CD8-positive, alpha-beta memory T cell (primary cell): ENCODE measurements at regions not wholly inside any gene's neighbourhood (a gene's known extent, or its start where the extent isn't known, plus 50 kb on each side); places are given as distances from the start of the nearest gene placed in this dataset.
A peak's percentile ranks its signal among the peaks of the same experiment; 100 is the strongest.

Experiments used
- CTCF ChIA-PET: fragments of 350-600 bp; sonication (Branson Sonifier 250); formaldehyde crosslinking; loops from one replicate; lab custom pipeline; 2021; ENCODE audit warnings: antibody characterized with exemption; lab: Charles Lee
- POLR2A ChIA-PET: fragments of 350-600 bp; sonication (Branson Sonifier 250); formaldehyde crosslinking; loops from one replicate; lab custom pipeline; 2021; ENCODE audit warnings: antibody characterized with exemption; lab: Charles Lee
- DNase-seq, 5 donors: peaks; one replicate each; pipeline versions ENCODE4 v3.0.0 to v3.0.0-alpha.2; 2020 to 2022; ENCODE audit warnings: mixed read lengths in 1 of 5
- H3K27ac ChIP-seq: one replicate; pipeline ENCODE4 v1.7.0; 2013; ENCODE audit warnings: low read depth, mild to moderate bottlenecking, low read length, moderate library complexity
- H3K27me3 ChIP-seq: 2 replicates; pipeline ENCODE4 v1.7.0; 2013; ENCODE audit warnings: low read length, mild to moderate bottlenecking; ENCODE audit not compliant: insufficient read depth, poor library complexity, severe bottlenecking
- H3K36me3 ChIP-seq: 2 replicates; pipeline ENCODE4 v1.7.0; 2013; ENCODE audit warnings: mild to moderate bottlenecking, low read length, moderate library complexity; ENCODE audit not compliant: insufficient read depth
- H3K4me1 ChIP-seq: 2 replicates; pipeline ENCODE4 v1.7.0; 2013; ENCODE audit warnings: mild to moderate bottlenecking, low read length, moderate library complexity; ENCODE audit not compliant: insufficient read depth
- H3K4me3 ChIP-seq: 2 replicates; pipeline ENCODE4 v1.7.0; 2013; ENCODE audit warnings: mild to moderate bottlenecking, low read length
- H3K9me3 ChIP-seq: 2 replicates; pipeline ENCODE4 v1.7.0; 2013; ENCODE audit warnings: mild to moderate bottlenecking, low read length
- H3K27ac Mint-ChIP-seq, 8 donors: one replicate each; pipeline ENCODE4 v1.8.0; 2020 to 2021; ENCODE audit warnings: mixed read lengths in 8 of 8, mild to moderate bottlenecking in 6 of 8, inconsistent platforms in 3 of 8, moderate library complexity in 3 of 8
- H3K27me3 Mint-ChIP-seq, 2 donors: one replicate each; pipeline ENCODE4 v1.8.0; 2020 to 2021; ENCODE audit warnings: mixed read lengths in 2 of 2, mild to moderate bottlenecking in 1 of 2, moderate library complexity in 1 of 2
- H3K36me3 Mint-ChIP-seq, 3 donors: one replicate each; pipeline ENCODE4 v1.8.0; 2020 to 2021; ENCODE audit warnings: mixed read lengths in 3 of 3, inconsistent platforms in 1 of 3, mild to moderate bottlenecking in 1 of 3
- H3K4me1 Mint-ChIP-seq, 3 donors: one replicate each; pipeline ENCODE4 v1.8.0; 2020 to 2021; ENCODE audit warnings: mixed read lengths in 3 of 3, inconsistent platforms in 1 of 3, mild to moderate bottlenecking in 1 of 3
- H3K4me3 Mint-ChIP-seq, 7 donors: one replicate each; pipeline ENCODE4 v1.8.0; 2020 to 2021; ENCODE audit warnings: mixed read lengths in 7 of 7, mild to moderate bottlenecking in 6 of 7, moderate library complexity in 4 of 7, inconsistent platforms in 2 of 7
- H3K9me3 Mint-ChIP-seq, 5 donors: one replicate each; pipeline ENCODE4 v1.8.0; 2020 to 2022; ENCODE audit warnings: mixed read lengths in 5 of 5, mild to moderate bottlenecking in 3 of 5, moderate library complexity in 2 of 5, inconsistent platforms in 1 of 5

GRCh38 chr2:167856190-167856589 lies 391.2 kb downstream of the STK39 start:
- no peaks in the 10 kb centered on the region for H3K4me1 Mint-ChIP-seq
- no peak overlapping the region for H3K27ac ChIP-seq
- H3K36me3 Mint-ChIP-seq: no peaks in the 10 kb centered on the region
- H3K27me3 ChIP-seq: no peaks in the 10 kb centered on the region
- no peak overlapping the region for H3K4me3 ChIP-seq
- POLR2A ChIA-PET: no interaction called here
- H3K4me1 ChIP-seq: no peaks in the 10 kb centered on the region
- H3K36me3 ChIP-seq: no peaks in the 10 kb centered on the region
- H3K9me3 ChIP-seq: no peaks in the 10 kb centered on the region
- H3K9me3 Mint-ChIP-seq: no peaks in the 10 kb centered on the region
- H3K27ac Mint-ChIP-seq: no peak overlapping the region
- H3K4me3 Mint-ChIP-seq: no peak overlapping the region
- CTCF ChIA-PET: no interaction called here
- peaks cover 0 to 3% of the 10 kb centered on the region in 2 donors for H3K27me3 Mint-ChIP-seq
- DNase-seq: no peak

DNA sequence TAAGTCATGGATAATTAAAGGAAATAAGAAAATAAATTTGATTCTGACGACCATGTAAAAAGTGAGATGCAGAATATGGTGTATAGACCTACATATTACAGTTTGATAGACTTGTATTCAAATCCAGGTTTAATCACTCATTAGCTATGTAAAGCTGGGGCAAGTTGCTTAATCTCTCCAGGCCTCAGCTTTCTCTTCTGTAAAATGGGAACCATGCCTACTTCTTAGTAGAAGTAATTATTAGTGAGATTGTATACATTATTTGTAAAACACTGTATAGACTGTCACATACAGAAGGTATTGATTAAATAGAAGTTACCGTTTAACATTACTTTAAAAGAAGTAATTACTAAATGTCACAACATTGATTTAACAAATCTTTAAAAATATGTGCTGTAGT lies 392.2 kb downstream of the STK39 start:
- POLR2A ChIA-PET: no interaction called here
- Mint-ChIP-seq H3K9me3 (peaks cover 0 to 1% (median 0%) of the 10 kb centered on the region in 5 donors), H3K4me3 (no peak overlapping the region), H3K27ac (no peak overlapping the region), H3K36me3 (no peaks in the 10 kb centered on the region), H3K4me1 (no peaks in the 10 kb centered on the region), H3K27me3 (peaks cover under 1 to 3% of the 10 kb centered on the region in 2 donors)
- Histone ChIP-seq H3K4me1 (no peaks in the 10 kb centered on the region), H3K27ac (no peak overlapping the region), H3K36me3 (no peaks in the 10 kb centered on the region), H3K27me3 (no peaks in the 10 kb centered on the region), H3K9me3 (no peaks in the 10 kb centered on the region), H3K4me3 (no peak overlapping the region)
- no peak for DNase-seq
- CTCF ChIA-PET: no interaction called here

DNA sequence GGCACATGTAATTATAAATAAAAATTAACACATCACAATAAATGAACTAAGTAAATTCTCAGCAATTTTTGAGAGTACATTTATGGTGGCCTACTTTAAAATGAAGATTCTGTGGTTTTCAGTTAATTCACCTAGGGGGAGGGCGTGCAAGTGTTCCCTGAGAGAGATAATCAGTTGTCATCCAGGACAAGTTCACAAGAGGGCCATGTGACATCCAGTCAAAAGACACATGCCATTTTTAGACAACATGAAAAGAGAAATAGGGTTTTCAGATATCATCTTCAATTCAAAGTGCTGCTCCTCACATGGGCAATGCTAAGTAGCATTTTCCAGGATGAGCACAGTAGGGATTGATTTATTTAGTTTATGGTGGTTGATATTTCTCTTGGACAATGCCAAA lies 393.7 kb downstream of the STK39 start:
- Mint-ChIP-seq H3K4me1 (no peaks in the 10 kb centered on the region), H3K27me3 (peaks cover 3 to 5% of the 10 kb centered on the region in 2 donors), H3K27ac (no peak overlapping the region), H3K9me3 (peaks cover 0 to 3% (median 1%) of the 10 kb centered on the region in 5 donors), H3K4me3 (no peak overlapping the region), H3K36me3 (no peaks in the 10 kb centered on the region)
- Histone ChIP-seq H3K4me1 (no peaks in the 10 kb centered on the region), H3K36me3 (no peaks in the 10 kb centered on the region), H3K9me3 (no peaks in the 10 kb centered on the region), H3K27ac (no peak overlapping the region), H3K27me3 (no peaks in the 10 kb centered on the region), H3K4me3 (no peak overlapping the region)
- CTCF ChIA-PET: no interaction called here
- POLR2A ChIA-PET: no interaction called here
- DNase-seq: no peak

DNA sequence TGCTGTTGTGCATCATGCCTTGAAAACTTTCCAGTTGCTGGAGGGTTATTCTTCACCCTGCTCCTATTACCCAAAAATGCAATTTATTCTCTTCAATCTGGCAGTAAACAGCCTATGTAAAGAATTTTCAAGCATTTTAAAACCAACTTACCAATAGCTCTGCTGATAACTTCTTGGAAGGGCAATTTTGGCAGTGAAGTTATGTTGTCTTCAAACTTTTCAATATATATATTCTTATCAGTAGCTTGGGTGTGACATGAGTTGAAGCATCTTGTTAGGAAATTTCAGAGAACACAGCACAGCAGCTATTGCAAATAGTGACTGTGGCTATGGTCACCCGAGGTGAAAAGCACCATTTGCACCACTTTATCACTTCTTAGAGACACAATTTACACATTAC lies 395.5 kb downstream of the STK39 start:
- H3K27me3 Mint-ChIP-seq: peaks cover 3 to 5% of the 10 kb centered on the region in 2 donors
- no peak overlapping the region for H3K27ac ChIP-seq
- no peak overlapping the region for H3K4me3 Mint-ChIP-seq
- ChIA-PET POLR2A (no interaction called here), CTCF (no interaction called here)
- H3K36me3 ChIP-seq: no peaks in the 10 kb centered on the region
- H3K36me3 Mint-ChIP-seq: no peaks in the 10 kb centered on the region
- no peaks in the 10 kb centered on the region for H3K4me1 ChIP-seq
- H3K27me3 ChIP-seq: no peaks in the 10 kb centered on the region
- peaks cover 0 to 2% (median 0%) of the 10 kb centered on the region in 3 donors for H3K4me1 Mint-ChIP-seq
- H3K9me3 ChIP-seq: no peaks in the 10 kb centered on the region
- peaks cover 0 to 3% (median 1%) of the 10 kb centered on the region in 5 donors for H3K9me3 Mint-ChIP-seq
- H3K27ac Mint-ChIP-seq: no peak overlapping the region
- DNase-seq: no peak
- no peak overlapping the region for H3K4me3 ChIP-seq

GRCh38 chr2:167851323-167851860 lies 396.0 kb downstream of the STK39 start:
- Histone ChIP-seq H3K4me3 (no peak overlapping the region), H3K27me3 (no peaks in the 10 kb centered on the region), H3K36me3 (no peaks in the 10 kb centered on the region), H3K4me1 (no peaks in the 10 kb centered on the region), H3K27ac (no peak overlapping the region), H3K9me3 (no peaks in the 10 kb centered on the region)
- no peak overlapping the region for H3K27ac Mint-ChIP-seq
- peaks cover 0 to 2% (median 0%) of the 10 kb centered on the region in 3 donors for H3K4me1 Mint-ChIP-seq
- H3K4me3 Mint-ChIP-seq: no peak overlapping the region
- ChIA-PET CTCF (no interaction called here), POLR2A (no interaction called here)
- peaks cover 3 to 5% of the 10 kb centered on the region in 2 donors for H3K27me3 Mint-ChIP-seq
- no peak for DNase-seq
- no peaks in the 10 kb centered on the region for H3K36me3 Mint-ChIP-seq
- H3K9me3 Mint-ChIP-seq: peaks cover 0 to 3% (median 1%) of the 10 kb centered on the region in 5 donors

DNA sequence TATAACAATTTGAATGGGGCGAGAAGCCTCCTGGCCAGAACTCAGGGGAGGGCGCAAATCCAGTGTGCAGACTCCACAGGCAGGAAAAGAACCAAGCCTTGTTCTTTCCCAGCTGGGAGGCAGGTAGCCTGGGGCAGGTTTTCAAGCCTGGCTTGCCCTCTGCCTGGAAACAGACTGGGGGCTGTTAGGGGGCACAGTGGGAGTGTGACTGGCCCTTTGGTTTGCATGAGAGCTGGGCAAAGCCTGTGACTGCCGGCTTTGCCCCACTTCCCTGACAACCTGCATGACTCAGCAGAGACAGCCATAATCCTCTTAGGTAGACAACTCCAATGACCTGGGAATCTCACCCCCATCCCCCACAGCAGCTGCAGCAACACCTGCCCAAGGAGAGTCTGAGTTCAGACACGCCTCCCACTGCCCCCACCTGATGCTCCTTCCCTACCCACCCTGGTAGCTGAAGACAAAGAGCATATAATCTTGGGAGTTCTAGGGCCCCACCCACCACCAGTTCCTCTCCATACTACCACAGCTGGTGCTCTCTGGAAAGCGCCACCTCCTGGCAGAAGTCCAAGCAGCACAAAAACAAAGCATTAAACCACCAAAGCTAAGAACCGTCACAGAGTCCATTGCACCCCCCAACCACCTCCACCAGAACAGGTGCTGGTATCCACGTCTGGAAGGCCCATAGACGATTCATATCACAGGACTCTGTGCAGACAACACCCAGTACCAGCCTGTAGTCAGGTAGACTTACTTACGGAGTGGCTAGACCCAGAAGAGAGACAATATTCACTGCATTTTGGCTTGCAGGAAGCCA lies 402.5 kb downstream of the STK39 start:
- Mint-ChIP-seq H3K27ac (peak overlapping the region in 1 of 8 donors; percentile 55), H3K27me3 (peaks cover 3 to 13% of the 10 kb centered on the region in 2 donors)
- no peak for DNase-seq

DNA sequence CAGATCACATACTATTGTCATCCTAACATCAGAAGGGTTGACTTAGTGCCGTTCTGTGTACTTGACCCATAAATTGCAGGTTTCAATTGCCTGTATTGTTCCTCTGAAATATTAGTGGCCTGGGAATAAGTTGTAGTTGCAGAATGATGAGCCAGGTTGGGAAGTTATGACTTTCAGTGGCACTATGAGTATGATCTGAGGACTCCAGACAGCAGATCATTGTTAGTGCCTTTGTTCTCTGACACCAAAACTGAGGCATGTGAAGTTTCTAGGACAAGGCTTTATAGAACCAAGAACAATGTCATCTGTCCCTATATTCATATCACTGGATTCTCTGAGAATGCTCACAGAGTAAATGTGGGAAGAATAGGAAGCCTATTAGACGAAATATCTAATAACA lies 403.7 kb downstream of the STK39 start:
- Histone ChIP-seq H3K36me3 (no peaks in the 10 kb centered on the region), H3K4me1 (no peaks in the 10 kb centered on the region), H3K4me3 (no peak overlapping the region), H3K9me3 (no peaks in the 10 kb centered on the region), H3K27ac (no peak overlapping the region), H3K27me3 (no peaks in the 10 kb centered on the region)
- H3K27me3 Mint-ChIP-seq: peaks cover 3 to 12% of the 10 kb centered on the region in 2 donors
- ChIA-PET POLR2A (no interaction called here), CTCF (no interaction called here)
- no peaks in the 10 kb centered on the region for H3K36me3 Mint-ChIP-seq
- no peak for DNase-seq
- peaks cover 0 to 2% (median 0%) of the 10 kb centered on the region in 3 donors for H3K4me1 Mint-ChIP-seq
- peaks cover 0 to 2% (median 0%) of the 10 kb centered on the region in 5 donors for H3K9me3 Mint-ChIP-seq
- H3K27ac Mint-ChIP-seq: no peak overlapping the region
- H3K4me3 Mint-ChIP-seq: no peak overlapping the region

More for the DNA sequence above, 402.5 kb downstream of the STK39 start:
- Mint-ChIP-seq H3K4me3 (no peak overlapping the region), H3K36me3 (no peaks in the 10 kb centered on the region), H3K4me1 (peaks cover 0 to 2% (median 0%) of the 10 kb centered on the region in 3 donors), H3K9me3 (peaks cover 0 to 5% (median 2%) of the 10 kb centered on the region in 5 donors)
- Histone ChIP-seq H3K9me3 (no peaks in the 10 kb centered on the region), H3K36me3 (no peaks in the 10 kb centered on the region), H3K4me3 (no peak overlapping the region), H3K27ac (no peak overlapping the region), H3K27me3 (no peaks in the 10 kb centered on the region), H3K4me1 (no peaks in the 10 kb centered on the region)
- ChIA-PET CTCF (no interaction called here), POLR2A (no interaction called here)

GRCh38 chr2:167843217-167843616 lies 404.2 kb downstream of the STK39 start:
- peaks cover 0 to 2% (median 0%) of the 10 kb centered on the region in 3 donors for H3K4me1 Mint-ChIP-seq
- no peaks in the 10 kb centered on the region for H3K4me1 ChIP-seq
- H3K36me3 Mint-ChIP-seq: no peaks in the 10 kb centered on the region
- peaks cover 0 to 2% (median 0%) of the 10 kb centered on the region in 5 donors for H3K9me3 Mint-ChIP-seq
- H3K36me3 ChIP-seq: no peaks in the 10 kb centered on the region
- no peak overlapping the region for H3K27ac Mint-ChIP-seq
- no peak overlapping the region for H3K27ac ChIP-seq
- DNase-seq: no peak
- no peaks in the 10 kb centered on the region for H3K9me3 ChIP-seq
- peaks cover 3 to 12% of the 10 kb centered on the region in 2 donors for H3K27me3 Mint-ChIP-seq
- ChIA-PET POLR2A (no interaction called here), CTCF (no interaction called here)
- H3K4me3 ChIP-seq: no peak overlapping the region
- no peak overlapping the region for H3K4me3 Mint-ChIP-seq
- no peaks in the 10 kb centered on the region for H3K27me3 ChIP-seq
